ENCODE measurements at regions not wholly inside any gene's neighbourhood (a gene's known extent, or its start where the extent isn't known, plus 50 kb on each side); places are given as distances from the start of the nearest gene placed in this dataset.
"Not testable (repeated sequence)": the region's sequence is repeated elsewhere in the genome, so short reads cannot be mapped to it uniquely, and the experiment has no call there.

DNA sequence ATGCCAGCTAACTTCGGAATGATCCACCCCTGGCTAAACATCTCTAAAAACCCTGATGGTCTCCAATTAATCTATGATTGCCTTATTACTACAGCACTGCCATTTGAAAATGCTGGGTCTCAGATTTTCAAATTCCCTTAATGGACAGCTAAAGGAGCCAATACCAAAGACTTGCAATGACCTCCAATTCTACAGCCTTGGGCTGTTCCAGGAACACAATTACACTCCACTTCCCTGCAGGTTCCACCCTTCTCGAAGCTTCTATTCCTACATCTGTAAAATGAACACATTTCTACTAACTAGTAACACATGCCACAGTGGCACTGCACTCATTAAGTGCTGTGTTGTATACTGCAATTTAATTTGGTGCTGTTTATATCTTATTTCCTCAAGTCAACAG is 85.7 kb upstream of the AK4 start:
- DNase-seq (ENCODE audit: low read depth) = no peak

DNA sequence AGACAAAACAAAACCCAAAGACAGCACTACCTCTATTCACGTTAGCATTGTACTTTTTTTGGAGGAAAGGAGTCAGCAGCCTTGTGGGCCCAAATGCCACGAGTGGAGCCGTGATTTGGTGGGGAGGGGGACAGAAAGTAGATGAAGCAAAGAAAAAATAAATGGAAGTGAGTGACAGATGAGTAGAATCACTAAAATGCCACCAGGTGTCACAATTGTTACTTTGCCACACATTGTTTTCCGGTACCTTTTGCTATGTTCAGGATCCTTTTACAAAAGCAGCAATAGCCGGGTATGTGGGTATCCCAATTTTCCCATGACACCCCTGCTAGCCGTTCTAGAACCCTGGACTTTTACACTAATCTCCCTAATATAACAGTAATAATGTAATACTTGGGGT is 85.0 kb upstream of the AK4 start:
- DNase-seq (ENCODE audit: low read depth) = no peak

DNA sequence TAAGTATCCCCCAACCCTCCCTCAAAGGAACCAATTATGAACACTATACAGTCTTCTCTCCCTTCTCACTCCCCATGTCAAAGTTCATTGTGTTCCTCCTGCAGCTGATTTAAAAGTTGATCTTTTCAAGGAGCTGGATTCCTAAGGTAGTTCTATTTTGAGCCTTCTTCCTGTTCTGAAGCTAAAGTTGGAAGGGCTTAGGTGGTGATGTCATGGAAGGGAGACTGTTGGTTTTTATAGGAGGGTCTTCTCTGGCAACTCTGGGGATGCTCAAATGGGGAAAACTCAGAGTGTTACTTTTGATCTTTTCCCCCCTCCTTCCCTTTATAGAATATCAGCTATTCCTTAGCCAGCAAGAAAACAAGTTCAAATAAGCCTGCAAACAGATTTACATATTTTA is 83.0 kb upstream of the AK4 start:
- no peak for DNase-seq (ENCODE audit: low read depth)

DNA sequence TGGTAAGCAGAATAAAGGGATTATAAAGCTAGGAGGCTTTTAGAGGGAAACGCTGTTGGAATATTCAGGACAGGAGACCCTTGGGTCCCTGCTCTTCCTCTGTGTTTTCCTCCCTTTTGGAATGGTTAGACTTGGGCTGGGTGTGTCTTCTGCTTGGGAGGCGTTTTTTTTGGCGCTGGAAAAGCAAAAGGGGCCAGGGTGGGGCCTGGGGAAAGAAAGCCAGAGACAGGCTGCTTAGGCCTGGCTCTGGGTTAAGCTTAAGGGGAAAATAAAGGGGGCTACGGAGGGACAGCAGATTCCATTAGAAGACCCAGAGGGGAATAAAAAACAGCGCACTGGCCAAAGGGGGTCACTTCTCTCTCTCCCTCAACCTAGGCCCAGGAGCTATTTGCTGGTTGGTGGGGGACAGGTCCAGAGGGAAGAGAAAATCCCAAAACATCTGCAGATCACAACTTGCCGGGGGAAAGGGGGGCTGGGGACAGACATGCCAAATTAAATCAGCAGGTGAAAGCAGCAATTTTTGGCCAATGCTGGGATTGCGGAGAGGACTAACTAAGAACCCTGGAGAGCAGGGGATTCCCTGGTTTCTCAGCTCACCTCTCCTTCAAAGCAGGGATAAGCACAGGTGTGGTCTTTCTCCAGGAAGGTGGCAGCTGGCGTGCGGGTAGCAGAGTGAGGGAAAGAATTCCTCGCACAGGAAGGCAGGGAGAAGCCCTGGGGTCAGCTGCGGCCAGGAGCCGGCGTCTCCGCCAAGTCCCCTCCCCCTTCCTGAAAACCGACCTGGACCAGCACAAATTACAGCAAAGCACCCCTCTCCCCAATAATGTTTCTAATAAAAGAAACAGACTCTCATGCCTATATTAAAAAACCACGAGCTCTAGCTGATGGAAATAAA is 82.2 kb upstream of the AK4 start:
- no peak for DNase-seq (ENCODE audit: low read depth)

DNA sequence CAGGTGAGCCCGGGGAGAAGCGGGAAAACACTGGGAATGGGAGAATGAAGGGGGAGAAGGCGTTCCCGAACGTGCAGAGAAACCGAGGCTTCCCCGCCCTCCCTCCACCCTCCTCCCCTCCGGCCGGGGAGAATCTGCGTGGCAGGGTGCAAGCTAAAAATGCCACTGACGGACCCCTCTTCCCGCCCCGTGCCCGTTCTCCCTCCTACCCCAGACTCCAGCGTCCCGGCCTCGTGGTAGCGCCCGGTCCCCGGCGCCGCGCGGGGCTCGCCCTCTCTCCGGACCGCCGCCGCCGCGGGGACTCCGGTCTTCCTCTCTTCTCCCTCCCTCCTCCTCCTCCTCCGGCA is 81.6 kb upstream of the AK4 start:
- peak; percentile 11 for DNase-seq (ENCODE audit: low read depth)

DNA sequence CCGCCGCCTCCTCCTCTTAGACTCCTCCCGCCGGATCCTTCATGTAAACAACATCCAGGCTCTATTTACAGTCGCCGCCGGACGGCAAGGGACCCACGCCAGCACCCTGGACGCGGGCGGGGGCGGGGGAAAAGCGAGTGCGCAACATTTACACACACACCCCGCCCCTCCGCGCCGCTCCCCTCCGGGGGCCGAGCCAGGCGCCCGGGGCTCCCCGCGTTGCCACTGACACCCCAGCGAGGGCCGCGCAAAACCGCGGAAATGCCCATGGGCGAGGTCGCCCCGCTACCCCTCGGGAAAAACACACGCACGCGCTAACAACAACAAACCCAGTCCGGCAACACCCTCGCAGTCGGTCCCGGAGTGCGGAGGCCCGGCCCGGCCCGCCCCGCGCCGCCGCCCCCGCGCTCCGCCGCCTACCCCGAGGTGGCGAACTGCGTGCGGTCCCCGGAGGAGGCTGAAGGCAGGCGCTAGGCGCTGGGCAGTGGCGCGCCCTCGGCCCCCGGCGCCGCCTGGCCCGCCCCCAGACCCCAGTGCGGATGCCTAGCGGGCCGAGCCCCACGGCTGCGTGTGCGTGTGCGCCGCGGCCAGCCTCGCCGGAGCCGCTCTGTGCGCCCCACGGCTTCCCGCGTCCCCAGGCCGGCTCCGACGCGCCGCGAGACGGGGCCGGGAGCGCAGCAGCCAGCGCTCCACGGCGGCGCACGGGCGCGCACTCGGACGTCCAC is 81.1 kb upstream of the AK4 start:
- DNase-seq (ENCODE audit: low read depth) = peak; percentile 59

DNA sequence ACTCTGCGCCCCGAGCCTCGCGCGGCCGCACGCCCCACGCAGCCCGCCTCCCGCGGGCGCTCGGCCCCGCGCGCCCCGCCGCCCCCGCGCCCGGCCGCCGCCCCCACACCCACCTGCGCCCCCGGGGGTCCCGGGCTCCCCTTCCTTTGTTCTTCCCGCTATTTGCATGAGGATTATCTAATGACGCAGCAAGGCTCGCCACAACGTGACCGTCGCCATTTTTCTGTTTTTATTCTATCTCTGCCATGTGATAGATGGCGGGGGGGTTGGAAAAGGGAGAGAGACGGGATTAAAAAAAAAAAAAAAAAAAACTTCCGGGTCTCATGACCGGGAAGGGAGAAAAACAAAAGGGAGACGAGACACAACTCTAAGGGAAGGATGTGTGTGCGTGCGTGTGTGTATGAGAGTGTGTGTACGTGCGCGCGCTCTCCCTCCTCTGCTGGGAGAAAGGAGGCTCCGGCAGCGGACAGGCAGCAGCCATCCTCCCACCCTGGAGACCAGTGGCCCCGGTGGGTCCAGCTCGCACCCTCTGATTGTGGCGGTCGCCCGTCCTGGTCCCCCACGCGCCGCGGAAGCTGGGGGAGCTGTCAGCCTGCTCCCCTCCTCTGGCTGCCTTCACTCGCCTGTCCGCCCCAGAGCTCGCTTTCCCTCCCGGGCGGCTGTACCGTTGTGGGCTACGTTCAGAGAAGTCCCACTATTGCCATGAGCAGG is 80.4 kb upstream of the AK4 start:
- peak; percentile 14 for DNase-seq (ENCODE audit: low read depth)

DNA sequence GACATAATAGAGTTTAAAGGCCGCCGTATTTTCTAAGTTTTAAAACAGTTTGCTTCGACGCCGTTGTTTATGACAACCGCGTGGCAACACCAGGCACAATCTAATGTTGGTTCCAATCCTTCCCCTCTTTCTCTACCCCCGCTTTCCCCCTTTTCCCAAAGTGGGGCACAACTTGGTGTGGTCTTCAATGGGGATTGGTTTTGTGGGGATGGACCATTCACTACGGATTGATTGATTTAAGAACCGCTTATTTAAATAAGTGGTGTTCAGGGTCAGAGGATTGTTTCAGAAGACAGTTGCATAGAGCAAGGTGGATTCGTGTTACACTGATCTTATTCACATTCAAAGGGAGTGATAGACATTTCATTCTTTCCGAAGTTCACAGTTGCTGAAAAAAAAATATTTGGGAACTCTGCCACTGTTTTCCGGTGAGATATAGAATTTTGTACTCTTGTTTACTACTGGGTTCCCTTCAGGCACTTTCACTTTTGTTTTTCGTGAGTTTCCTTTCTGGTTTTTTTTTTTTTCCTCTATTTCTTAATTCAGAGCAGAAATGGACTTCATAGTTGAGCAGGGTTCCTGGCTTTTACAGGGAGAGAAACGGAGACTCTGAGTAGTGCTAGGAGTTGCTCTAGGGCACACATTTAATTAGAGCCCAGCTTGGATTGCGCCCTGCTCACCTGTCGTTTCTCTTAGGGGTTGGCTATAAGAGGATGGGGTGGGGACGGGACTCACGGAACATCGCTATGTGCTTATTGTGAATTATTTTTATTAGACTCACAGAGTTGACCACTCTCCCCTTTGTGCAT is 79.6 kb upstream of the AK4 start:
- DNase-seq (ENCODE audit: low read depth) = no peak

DNA sequence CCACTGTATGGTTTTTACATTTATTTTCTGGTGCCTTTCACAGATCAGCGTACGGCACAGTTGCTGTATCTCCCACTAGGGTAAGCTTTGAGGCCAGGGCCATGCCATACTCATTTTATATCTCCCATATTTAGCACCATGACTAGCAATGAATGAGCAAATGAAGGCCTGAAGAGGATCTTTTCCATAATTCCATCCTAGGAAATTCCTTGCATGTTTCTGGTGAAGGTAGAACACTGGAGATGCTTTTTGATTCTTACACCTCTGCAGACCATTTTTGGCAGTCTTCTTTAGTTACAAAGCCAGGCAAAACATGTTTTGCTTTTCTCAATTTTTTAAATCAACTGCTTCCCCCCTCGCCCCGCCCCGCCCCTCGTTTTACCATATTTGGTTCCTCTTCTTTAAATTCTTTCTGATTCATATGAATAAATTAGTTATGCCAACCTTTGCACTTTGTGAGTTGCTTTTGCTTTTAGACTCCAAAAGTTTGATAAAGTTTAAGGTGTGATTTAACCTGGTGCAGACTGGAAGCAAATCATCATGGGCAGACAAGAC is 78.9 kb upstream of the AK4 start:
- no peak for DNase-seq (ENCODE audit: low read depth)

DNA sequence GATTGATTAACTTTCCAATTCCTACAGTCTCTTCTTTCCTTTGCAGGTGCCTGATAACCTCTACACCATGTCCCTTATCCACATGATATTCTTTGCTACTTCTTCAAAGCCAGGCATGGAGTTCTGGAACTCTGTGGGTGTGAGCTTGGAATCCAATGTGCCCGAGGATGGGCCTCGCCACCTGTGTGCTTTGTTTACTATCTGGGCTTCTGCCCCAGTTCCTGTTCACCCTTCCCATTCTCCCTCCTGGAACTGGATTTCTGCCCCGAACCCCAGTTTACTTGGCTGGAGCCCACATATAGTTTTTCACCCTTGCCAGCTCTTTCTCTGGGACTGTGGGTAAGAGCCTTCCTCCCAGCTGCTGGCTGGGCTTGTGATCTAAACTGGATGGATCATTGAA is 75.2 kb upstream of the AK4 start:
- DNase-seq (ENCODE audit: low read depth) = no peak

DNA sequence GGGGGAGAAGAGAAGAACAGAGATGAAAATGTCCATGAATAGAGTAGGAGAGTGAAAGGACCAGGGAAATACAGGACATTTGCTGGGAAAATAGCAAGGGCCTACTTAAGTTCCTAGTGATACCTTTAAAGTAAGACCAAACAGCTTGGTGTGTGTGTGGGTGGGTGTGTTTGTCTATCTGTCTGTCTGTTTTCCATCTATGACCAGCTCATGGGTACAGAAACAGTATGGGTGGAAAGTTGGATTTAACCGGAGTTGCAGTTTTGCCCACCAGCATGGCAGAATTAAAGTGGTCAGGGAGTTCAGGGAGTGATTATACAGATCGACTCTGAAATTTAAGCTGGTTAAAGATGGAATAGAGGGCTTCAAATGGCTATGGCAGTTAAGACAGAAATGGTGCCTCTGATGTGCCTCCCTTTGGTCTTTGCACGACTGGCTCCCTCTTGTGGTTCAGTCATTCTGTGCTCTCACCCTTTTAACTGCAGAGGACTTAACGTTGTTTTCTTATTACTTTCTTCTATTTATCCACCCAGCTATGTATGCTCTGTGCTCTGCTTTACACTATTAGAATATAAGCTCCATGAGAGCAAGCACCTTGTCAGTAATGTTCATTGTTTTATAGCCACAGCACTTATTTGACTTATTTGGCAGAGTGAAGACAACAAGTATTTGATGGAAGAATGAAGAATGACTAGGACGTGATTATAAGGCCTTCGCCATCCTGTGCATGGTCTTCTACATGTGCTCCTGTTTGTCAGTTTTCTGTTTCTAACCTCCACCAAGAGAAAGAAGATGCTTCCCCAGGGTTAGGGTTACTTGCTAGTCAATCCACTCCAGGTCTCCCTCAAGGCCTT is 72.7 kb upstream of the AK4 start:
- DNase-seq (ENCODE audit: low read depth) = peak; percentile 35

DNA sequence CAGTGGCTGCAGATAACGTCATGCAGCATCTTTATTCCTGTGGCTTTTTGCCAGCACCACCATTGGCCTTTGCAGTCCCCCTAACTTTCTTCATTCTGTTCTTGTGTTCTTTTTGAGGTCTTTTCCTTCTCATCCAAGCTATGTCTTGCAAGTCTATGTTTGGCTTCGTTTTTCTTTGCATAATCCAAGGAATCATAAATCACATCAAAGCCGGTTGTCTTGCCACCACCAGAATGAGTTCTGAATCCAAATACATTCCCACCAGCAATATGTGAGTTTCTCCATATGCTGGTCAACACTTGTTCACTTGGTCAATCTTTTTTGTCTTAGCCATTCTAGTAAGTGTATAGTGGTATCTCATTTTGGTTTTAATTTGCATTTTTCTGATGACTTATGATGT is 70.6 kb upstream of the AK4 start:
- no peak for DNase-seq (ENCODE audit: low read depth)

DNA sequence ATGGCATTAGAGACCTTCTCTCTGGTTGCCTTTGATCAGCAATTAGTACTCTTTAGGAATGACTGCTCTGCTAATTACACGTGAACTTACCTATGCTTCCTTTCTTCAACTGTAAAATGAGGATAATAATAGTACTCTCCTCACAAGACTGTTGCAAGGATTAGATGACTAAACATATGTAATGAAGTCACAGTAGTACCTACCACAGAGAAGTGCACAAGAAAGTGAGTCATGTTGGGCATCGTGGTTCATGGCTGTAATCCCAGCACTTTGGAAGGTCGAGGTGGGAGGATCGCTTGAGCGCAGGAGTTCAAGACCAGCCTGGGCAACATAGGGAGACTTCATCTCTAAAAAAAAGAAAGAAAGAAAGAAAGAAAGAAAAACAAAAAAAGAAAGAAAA is 68.1 kb upstream of the AK4 start:
- DNase-seq (ENCODE audit: low read depth) = no peak

DNA sequence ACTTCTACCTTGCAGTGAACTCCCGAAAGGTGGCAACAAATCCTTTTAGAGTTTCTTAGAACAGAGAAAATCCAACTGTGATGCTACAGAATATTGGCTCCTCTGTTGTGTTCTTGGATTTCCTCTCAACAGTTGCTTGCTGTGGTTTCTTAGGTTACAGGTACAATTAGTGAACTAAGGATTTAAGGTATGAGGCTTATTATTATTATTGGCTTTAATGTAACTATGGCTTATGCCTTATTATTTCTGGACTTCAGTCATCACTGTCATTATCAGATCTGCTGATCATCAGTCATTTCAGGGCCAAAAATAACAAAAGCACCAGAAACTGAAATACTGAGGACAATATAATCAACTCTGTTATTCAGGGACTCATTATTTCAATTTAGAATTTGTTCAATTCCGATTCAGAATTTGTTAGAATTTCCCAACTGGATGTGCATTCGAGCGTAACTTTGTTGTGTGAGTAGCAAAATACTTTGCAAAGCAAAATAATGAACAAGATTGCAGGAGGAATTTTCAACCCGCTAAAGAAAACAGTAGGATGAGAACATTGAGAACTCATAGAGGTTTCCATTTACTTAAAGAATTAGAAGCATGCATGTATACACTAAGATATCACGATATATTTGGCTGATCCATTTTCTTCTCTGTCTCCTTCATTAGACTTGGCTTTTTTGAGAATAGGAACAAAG is 65.5 kb upstream of the AK4 start:
- DNase-seq (ENCODE audit: low read depth) = no peak

DNA sequence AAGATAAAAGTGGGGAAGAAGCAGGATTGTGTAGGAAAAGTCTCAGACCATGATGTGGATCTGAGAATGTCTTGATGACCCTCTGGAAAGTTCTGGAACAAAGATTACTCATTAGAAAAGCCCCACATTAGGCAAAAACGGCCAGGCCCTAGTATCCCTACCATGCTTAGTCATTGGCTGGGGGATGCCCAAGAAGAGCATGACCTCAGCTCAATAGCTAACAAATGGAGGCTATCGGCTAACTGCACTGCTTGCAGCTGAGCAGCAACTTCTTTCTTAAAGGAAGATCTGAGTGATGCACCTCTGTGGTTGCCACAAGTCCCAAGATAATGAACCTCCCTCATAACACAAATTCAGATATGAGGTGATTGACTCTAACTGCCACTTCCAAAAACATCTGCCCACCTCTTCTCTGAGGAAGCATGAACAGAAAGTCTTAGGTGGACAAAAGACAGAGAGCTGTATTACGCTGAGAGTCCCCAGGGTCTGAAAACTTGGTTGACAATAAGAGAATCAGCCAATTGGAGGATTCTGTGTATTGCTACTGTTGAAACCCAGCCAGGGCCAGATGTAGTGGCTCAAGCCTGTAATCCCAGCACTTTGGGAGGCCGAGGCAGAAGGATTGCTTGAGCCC is 64.6 kb upstream of the AK4 start:
- no peak for DNase-seq (ENCODE audit: low read depth)

DNA sequence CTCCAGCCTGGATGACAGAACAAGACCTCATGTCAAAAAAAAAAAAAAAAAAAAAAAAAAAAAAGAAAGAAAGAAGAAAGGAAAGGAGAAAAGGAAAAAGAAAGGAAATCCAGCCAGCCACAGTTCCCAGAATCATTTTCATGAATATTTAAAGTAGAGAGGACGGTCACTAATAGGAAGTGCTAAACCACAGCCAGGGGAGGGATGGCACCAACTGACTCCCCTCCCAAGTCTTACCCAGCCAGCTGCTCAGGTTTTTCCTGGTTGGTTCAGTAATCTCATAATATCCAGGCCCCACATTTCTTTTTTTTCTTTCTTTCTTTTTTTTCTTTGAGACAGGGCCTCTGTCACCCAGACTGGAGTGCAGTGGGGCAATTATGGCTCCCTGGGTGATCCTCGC is 63.9 kb upstream of the AK4 start:
- DNase-seq (ENCODE audit: low read depth) = no peak

DNA sequence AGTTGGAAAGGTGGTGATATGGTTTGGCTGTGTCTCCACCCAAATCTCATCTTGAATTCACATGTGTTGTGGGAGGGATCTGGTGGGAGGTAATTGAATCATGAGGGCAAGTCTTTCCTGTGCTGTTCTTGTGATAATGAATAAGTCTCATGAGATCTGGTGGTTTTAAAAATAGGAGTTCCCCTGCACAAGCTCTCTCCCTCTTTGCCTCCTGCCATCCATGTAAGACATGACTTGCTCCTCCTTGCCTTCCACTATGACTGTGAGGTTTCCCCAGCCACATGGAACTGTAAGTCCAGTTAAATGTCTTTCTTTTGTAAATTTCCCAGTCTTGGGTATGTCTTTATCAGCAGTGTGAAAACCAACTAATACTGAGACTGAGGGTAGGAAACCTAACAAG is 60.5 kb upstream of the AK4 start:
- DNase-seq (ENCODE audit: low read depth) = not testable (repeated sequence)

DNA sequence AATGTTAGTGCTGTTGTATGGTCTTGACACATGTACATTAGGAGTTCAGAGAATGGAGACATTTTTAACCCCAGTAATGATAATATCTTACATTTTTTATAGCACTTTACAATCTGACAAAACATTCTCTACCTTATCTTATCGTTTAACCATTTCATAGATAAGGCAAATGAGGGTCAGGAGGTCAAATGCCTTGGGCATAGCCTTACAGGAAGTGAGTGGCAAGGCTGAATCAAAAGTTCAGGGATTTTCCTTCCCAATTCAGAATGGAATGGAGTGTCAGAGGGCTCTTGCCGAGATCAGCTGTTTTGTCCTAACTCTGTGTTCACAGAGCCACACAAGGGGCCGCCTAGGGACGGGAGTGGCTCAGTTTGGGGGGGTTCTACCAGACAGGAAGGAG is 57.6 kb upstream of the AK4 start:
- DNase-seq (ENCODE audit: low read depth) = no peak

DNA sequence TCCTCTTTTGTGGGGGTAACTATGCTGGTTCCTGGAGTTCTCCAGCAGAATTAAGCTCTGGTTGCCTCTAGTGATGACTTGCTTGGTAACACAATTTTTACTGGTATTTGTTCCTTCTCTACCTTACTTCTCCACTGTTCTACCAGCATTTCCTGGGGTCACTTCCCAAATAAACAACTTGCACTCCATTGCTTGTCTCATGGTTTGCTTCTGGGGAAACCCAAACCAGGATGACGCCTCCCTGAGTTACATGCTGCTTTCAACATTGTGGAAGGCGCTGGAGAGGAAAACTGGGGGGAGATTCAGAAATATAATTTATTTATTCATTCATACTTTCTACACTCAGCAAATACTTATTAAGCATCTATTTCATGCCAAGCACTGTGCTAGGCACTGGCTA is 55.3 kb upstream of the AK4 start:
- DNase-seq (ENCODE audit: low read depth) = no peak

DNA sequence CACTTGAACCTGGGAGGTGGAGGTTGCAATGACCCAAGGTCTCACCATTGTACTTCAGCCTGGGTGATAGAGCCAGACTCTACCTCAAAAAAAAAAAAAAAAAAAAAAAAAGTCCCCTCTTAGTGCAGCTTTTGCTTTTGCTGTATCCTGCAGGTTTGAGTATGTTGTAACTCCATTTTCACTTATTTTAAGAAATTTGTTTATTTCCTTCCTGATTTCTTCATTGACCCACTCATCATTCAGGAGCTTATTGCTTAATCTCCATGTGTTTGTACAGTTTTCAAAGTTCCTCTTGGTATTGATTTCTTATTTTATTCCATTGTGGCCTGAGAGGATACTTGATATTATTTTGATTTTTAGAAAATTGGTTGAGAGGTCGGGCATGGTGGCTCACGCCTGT is 50.9 kb upstream of the AK4 start:
- DNase-seq (ENCODE audit: low read depth) = no peak
